ENCODE measurements at regions not wholly inside any gene's neighbourhood (a gene's known extent, or its start where the extent isn't known, plus 50 kb on each side); places are given as distances from the start of the nearest gene placed in this dataset.

DNA sequence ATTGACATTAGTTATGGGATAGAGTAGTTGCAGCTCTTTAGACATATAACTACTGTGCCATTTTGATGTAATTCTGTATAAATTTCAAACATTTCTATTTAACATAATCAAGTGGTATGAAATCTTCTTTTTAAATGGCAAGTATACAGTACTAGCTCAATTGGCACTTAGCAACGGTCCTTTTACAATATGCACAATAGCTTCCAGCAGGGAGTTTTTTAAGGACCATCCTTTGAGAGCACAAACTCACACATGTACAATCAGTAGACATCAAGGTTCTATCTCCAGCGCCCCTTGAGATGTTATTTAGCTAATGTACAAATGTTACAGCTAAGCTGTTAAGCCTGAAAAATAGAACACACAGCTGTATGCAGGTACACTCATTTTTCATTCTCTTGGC, 480.7 kb downstream of the TFEC start:
- no peak for DNase-seq

DNA sequence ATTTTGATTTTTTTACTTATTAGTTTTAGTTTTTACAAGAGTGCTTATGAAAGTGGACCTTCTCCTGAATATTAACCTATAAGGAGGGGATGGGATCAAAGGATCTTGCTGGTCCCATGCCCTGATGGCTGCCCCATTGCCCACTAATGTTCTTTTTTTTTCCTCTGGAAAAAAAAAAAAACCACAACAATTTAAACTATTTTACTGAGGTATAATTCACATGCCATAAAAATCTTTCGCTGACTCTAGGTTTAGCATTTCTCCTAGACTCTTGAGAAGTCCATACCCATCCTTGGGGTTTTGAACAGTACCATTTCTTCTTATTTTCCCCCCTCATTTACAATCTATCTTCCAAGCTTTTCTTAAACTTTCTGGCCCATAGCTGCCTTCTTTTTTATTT, 481.8 kb downstream of the TFEC start:
- no peak for DNase-seq

DNA sequence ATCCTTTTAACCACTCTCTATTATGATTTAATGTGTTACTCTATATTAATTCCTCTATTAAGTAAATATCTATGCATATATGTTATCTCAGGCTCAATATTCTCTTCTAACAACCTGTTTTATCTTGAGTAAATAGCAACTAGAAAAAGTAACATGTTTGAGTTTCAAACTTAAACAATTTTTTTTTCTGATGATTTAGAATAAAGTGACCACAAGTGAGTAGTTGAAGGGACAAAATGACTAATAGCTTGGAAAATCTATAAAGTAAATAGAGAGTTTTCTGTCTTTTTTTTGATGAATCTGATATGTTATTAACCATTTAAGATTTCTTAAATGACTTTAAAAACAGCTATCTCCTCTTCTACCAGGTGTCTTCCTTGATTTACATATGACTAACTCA, 483.8 kb downstream of the TFEC start:
- no peak for DNase-seq

DNA sequence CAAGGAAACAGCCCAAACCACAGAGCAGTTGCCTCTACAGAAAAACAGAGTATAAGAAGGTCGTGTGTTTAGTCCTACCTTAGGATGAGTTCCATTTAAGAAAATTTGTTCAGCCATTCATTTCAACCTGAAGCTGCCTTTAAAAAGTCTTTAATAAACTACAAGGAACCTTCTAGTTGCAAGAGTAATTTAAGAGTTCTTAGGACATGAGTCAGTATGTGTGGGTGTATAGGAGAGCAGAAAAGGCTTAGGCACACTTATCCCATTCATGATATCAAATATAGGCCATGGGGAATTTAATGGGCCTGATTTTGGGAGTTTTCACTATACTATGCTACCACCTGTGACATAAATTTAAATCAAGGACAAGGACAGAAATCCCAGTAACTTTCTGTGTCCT, 496.8 kb downstream of the TFEC start:
- DNase-seq = no peak

DNA sequence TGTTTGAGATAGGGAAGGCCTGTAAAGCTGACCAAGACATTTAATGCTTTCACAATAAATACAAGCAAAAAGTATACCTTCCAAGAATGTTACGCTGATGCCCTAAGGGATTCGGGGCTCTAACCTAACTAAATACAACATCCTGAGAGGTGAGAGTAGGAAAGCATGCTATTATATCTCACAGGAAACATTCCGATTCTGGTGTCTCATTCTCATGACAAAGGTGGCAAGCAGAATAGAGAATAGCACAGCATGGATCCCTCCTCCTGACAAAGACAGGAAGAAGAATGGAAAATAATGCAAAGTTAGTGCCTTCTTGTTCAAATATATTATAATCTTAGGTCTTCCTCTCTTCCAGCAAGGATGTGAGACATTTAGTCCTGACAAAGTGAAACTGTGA, 504.3 kb downstream of the TFEC start:
- no peak for DNase-seq

DNA sequence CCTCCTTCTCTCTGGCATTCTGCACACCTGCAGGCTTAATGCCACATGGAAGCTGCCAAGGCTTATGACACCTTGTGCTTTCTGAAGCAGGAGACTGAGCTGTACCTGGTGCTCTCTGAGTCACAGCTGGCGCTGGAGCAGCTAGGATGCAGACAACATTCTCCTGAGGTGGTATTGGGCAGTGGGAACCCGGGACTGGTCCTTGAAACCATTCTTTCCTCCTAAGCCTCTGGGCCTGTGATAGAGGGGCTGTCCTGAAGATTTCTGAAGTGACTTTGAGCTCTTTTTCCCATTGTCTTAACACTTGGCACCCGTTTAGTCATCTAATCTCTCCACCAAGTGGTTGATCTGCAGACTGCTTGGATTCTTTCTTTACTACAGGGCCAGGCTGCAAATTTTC, 508.4 kb downstream of the TFEC start:
- no peak for DNase-seq

DNA sequence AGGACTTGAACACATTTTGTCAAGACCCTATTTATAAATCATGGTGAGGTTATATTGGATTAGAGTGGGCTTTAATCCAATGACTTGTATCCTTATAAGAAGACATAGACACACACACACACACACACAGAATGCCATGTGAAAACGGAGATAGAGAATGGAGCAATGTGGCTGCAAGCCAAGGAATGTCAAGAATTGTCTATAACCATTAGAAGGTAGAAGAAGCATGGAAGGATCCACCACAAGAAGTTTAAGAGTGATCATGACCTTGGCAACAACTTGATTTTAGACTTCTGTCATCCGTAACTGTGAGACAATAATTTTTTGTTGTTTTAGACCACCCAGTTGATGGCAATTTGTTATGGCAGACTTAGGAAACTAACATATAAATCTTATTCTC, 514.2 kb downstream of the TFEC start:
- DNase-seq = no peak

DNA sequence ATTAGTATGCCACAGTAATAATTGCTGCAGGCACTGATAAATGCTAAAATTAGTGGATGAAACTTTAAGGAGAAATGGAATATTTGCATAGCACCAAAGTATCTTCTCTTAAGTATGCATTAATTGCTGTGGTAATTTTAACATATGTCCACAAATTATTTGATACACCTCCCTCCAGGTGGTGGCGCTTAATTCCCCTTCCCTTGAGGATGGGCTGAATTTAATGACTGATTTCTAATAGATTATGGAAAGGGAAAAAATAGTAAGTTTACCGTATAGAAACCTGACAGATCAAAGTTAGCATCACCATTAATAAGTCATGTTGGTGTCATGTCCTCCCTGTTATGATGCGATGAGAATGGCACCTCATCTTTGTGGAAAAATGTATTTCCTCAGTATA, 519.2 kb downstream of the TFEC start:
- DNase-seq = no peak

DNA sequence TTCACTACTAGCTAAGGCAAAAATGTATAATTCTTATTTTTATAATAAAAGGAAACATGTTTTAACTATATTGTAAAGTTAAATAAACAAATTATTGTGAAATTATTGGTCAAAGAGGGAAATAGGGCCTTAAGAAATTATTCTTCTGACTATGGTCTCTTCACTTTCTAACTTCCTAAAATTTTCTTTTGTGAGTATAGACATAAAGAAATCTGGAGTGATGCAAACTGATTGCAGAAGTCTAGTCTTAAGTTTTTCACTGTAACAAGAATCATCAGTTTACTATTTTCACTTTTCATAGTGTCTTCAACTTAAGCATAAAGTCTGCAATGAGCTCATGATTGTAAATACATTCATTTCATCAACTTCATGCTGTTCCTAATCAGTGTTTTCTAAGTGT, 525.4 kb downstream of the TFEC start:
- DNase-seq = no peak

DNA sequence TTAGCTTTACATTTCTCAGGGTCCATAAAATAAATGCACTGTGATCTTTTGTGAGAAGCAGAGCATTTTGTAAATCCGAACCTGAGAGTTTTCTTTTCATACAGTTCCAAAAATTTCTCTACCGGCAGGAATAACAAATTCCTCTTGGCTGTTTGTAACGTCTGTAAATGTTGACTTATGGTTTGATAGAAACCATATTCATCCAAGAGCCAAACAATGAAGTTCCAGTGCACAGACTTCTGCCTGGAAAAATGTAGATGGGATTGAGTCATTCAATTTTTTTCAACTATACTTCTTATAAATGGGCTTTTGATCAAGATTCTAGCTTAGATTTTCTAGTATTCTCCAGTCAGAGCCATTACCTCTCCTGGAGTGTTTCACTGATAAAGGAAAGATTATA, 530.6 kb downstream of the TFEC start:
- DNase-seq = no peak

DNA sequence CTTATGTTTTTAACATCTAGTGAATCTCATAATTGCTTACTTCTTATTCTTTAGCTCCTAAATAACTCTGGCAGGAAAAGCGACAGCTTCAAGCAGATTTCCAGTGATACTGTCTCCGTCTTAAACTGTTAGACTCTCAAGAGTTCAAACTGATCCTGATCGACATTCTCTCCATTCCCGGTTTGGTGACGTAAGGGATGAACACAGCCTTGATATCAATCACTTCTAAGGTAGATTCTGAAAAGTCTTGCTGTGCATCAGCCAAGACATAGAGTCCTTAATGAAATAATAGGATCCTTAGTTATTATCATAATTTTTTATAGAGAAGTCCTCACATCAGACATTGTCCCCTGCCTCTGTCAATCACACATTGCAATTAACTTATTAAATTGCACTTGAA, 534.6 kb downstream of the TFEC start:
- no peak for DNase-seq

DNA sequence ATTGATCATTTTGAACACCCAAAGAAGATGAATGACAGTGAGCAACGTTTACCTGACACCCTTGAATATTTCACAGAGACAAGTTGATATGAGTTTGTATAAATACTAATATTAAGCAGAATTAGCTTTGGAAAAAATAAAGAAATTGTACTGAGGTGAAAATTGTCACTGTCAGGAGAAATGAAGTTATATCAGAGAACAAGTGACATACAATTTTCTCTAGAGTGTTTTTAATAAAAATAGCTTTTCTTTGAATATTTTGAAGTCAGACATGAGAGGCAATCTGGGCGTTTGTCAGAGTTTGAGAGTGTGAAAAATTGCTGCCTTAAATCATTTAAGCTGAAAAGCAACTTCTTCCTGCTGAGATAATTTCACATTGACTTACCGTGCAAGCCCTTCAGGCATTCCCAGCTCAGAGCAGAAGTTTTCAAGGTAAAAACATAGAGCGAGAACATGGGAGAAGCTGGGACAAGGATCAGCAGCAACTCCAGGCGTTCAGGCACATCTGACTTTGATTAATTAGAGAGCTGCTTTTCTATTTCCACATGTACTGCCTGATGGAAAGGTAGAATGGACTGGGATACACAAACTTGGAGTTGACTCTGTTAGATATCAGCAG, 535.9 kb downstream of the TFEC start:
- DNase-seq = no peak

DNA sequence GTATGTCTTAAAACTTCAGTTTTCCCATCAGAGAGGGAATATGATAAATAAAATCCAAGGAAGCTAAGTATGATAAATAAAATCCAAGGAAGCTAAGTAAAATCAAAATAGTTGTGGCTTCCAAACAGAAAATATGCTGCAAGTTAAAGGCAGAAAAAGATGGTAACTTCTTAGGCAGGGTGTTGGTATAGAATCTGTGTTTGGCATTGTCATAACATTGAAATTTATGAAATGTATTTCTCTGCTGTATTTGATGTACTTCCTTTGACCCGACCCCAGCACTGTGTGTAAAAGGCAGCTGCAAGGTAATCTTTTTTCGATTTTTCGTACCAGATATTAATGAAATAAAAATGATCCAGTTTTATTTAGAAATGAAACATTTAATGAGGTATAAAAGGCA, 537.2 kb downstream of the TFEC start:
- no peak for DNase-seq

DNA sequence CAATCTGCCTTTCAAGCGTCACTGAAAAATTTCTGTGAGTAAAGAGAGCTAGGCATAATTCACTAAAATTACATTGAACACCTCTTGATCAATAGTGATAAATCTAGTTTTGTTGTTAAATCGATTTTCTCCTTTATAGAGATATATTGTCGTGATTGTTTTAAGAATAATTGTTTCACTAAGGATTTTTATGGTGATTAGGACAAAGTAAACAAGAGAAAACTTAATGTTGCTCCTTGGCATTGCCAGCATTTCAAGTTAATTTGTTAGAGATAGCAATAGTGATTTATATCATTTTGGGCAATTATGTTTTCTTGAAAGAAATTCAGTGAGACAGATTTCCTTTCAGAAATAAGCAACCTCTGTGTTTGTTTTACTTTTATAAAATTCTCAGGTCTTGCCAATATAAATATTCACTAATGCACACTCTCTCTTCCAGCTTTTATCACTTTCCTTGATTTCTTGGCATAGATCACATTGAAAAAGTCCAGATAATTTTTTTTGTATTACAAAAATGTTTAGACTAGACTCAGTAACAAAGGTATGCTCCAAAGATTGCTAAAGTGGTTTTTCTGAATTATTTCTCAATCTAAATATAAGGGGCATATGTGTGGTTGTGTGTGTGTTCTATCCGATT, 538.7 kb downstream of the TFEC start:
- no peak for DNase-seq

DNA sequence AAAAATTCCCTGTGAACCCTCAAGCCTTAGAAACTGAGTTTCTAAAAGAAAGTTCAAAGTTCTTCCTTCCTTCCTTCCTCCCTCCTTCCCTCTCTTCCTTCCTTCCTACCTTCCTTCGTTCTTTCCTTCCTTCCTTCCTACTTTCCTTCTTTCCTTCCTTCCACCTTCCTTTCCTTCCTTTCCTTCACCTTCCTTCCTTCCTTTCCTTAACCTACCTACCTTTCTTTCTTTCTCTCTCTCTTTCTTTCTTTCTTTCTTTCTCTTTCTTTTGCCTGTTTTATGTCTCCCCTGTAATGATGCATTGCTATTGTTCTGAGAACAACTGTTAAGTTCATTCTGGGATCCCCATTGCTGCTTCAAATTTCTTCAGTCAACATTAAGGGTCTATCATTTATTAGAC, 551.1 kb downstream of the TFEC start:
- no peak for DNase-seq

DNA sequence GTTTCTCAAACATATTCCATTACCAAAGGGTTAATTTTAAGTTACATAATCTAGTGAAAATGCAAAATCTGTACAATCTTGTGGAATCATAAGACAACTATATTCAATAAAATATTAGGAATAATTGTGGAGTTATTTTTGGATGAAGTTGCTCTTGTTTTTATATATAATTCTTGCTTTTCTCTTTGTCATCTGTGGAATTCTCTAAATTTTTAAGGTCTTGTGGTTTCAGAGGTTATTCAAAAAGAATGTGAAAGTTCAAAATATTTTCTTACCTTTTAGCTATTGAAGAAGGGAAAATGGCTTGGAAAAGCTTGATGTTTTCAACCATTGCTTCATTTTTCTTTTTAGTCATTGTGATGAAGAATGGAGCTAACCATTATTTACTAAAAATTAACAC, 552.1 kb downstream of the TFEC start:
- DNase-seq = no peak

DNA sequence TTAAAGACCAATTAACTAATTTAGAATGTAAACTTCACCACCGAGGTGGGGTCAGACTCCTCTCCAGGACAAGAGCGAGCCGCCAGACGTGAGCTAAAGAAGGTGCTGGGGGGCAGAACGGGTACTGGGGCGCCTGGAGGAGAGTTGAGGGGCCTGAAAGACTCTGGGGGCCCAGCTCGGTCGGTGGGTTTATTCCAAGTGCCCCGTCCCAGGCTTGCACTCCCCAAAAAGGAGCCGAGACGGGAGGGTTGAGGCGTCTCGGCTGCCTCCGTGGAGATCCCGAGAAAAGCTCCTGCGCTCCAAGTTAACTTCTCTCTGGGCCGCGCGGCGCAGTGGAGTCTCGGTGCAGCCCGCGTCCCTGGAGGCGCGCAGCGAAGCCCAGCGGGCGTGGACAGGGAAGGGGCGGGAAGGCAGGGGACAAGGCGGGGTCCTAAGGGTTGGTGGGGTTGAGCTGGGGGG, 553.3 kb downstream of the TFEC start:
- no peak for DNase-seq

DNA sequence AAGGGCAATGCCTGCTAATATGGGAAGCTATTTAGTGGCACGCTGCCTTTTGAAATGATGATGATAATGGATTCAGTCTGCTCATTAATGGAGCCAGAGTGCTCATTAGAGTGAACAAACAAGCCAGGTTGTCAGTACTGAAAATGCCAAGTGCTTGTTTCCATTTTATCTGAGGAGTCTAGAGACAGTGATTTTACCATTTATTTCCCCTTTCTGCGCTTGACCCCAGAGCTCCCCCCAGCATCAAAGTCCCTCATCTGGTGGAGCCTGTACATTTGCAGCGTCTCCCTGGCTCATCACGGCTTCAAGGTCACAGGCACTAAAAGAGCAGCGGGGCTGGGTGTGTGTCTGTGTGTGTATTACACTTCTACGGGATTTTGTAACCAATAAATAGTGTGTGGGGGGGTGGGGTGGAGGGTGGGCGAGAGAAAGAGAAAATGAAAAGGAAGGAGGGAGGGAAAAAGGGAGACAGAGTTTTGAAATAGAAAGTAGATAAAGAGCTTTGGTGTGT, 553.8 kb downstream of the TFEC start:
- no peak for DNase-seq

DNA sequence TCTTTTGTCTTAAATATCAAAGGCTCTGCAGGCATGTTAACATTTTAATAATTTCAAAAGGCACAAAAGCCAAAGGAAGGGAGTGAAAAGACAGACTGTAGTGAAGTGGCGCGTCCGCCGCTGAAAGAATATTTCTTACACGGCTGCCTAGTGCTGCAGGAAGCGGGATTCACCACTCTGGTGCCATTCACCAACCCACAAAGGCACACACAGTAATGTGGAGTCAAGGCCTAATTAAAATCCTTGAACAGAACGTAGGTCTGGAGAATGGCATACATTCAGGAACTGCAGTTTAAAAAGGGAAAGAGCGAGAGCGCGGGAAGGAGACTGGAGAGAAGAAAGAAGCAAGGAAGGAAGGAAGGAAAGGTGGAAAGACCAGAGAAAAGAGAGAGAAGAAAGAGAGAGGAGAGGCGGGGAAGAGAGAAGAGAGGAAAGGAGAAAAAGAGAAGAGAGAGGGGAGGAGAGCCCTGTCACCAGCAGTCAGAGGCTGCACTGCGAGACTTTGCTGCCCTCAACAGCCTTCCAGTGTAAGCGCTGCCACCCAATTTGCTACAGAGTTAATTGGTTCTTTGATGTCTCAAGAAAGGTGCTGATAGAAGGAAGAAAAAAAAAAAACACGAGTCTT, 554.0 kb downstream of the MDFIC start:
- DNase-seq = peak; percentile 18

DNA sequence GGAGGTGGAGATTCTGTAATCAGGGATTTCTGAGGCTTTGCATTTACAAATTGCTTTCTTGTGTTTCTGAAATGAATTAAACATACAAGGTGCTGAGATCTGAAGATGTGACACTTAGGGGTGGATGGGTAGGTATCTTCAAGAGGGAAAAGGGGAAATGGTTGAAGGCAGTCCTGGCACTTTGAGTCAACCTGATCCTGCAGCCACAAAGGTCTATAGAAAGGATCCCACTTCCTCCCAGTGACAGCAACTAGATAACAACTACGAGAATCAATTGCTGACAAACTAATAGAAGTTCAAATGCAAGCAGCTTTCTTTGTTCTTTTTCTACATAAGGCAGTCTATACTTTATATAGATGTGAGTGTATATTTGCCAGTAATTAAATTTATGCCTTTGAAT, 553.3 kb downstream of the MDFIC start:
- DNase-seq = no peak

DNA sequence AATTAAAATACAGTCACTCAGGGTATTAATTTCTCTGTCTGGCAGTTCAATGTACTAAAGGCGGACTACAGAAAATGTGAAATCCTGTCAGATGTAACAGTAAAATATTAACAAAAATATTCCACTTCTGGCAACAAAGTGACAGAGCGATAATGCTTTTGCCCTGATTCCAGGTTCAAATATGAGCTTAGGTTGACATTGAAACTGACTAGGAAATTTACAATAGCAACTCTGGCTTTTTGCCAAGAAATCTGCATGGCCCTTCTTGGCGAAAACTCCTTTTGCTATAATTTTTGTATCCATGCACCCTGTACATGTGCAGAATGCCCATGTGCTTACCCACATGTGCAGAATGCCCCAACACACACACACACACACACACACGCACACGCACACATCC, 552.2 kb downstream of the MDFIC start:
- DNase-seq = no peak

DNA sequence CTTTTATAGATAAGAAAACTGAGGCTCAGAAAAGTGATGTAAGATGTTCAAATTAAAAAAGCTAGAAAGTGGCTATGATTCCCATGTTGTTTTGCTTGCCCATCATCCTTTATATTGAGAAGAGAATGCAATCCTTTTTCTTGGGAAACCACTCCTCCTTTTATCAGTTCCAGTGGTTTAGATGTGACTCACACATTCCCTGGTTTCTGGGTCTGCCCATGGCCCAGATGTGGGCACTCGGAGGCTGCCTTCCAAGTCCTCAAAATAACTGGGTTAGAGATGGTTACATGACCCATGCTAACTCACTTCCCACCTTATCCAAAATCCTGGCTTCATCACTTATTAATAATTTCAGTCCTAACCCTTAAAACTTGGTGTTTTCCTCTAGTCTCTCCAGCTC, 550.0 kb downstream of the MDFIC start:
- DNase-seq = no peak

DNA sequence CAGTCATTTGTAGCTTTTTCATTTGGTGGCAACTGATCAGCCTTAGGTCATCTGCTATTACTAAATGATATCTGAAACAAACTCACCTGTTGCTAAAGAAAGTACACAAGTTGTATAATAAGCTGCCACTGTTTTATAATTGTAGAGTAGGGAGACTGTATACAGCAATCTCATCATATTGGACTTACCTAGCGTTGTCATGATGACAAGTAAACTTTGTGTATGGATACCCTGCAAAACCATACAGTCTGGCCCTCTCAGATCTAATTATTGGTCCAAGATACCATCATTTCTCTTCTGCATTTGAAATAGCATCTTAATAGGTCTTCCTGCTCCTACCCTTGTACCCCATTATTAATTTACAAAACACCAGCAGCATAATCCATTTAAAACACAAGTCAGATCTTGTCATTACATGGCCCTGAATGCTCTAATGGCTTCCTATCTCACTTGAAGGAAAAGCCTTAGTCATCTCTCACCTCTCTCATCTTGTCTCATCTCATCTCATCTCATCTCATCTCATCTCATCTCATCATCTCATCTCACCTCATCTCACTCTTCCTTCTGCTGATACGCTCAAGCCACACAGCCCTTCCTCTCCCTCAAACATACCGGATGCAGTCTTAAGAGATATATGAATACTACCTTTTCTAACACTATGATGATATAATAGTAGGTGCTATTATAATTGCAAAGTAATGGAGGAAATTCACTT, 540.6 kb downstream of the MDFIC start:
- no peak for DNase-seq

DNA sequence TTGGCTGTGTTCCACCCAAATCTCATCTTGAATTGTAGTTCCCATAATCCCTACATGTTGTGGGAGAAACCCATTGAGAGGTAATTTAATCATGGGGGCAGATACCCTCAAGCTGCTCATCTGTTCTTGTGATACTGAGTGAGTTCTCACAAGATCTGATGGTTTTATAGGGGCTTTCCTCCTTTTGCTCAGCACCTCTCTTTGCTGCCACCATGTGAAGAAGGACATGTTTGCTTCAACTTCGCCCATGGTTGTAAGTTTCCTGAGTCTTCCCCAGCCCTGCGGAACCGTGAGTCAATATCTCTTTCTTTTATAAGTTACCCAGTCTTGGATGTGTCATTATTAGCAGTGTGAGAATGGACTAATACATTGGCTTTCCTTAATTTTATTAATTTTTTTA, 527.8 kb downstream of the MDFIC start:
- no peak for DNase-seq

Measured in CD4-positive, alpha-beta T cell treated with Interleukin-21 for 1 hour (primary cell).